Right lobe of liver (tissue), 6 donors: ENCODE measurements at regions not wholly inside any gene's neighbourhood (a gene's known extent, or its start where the extent isn't known, plus 50 kb on each side); places are given as distances from the start of the nearest gene placed in this dataset.

Experiments
- ATAC-seq, 4 donors: fragments of 200-7000 bp; cut with Tn5 transposase; one replicate each; pipeline ENCODE4 v1.9.1; 2020; ENCODE audit warnings: mild to moderate bottlenecking in 4 of 4, moderate library complexity in 4 of 4
- DNase-seq, 3 donors: peaks; one replicate each; pipeline ENCODE4 v3.0.0-alpha.2; 2020
- H3K27ac ChIP-seq, 3 donors: fragments of 200-600 bp; one replicate each; pipeline ENCODE4 v1.8.0; 2022
- H3K27me3 ChIP-seq, 2 donors: fragments of 200-600 bp; one replicate each; pipeline ENCODE4 v1.8.0; 2022
- H3K36me3 ChIP-seq, 4 donors: fragments of 200-600 bp; sonication (generic) in 1 of 4; one replicate each; pipeline versions ENCODE4 v1.5.1 to v1.8.0; 2017 to 2022; ENCODE audit warnings: control low read depth in 1 of 4
- H3K4me1 ChIP-seq, 4 donors: fragments of 200-600 bp; sonication (generic) in 1 of 4; one replicate each; pipeline versions ENCODE4 v1.5.1 to v1.8.0; 2017 to 2022; ENCODE audit warnings: control low read depth in 1 of 4
- H3K4me3 ChIP-seq, 3 donors: fragments of 200-600 bp; one replicate each; pipeline ENCODE4 v1.8.0; 2022
- H3K9me3 ChIP-seq, 4 donors: fragments of 200-600 bp; sonication (generic) in 1 of 4; one replicate each; pipeline versions ENCODE4 v1.5.1 to v1.8.0; 2017 to 2022; ENCODE audit warnings: control low read depth in 1 of 4
- POLR2A ChIP-seq: fragments of 450-650 bp; IDR thresholded peaks from one replicate; pipeline ENCODE4 v1.6.1; 2017; ENCODE audit warnings: antibody characterized with exemption, mild to moderate bottlenecking
- WGBS: methylation state at CpG from one replicate; pipeline ENCODE4 v1.1.6; 2018; ENCODE audit warnings: low coverage, low lambda C conversion rate; ENCODE audit not compliant: insufficient coverage; ENCODE audit errors: missing lambda C conversion rate; 5-methylcytosine and 5-hydroxymethylcytosine counted together
- intact Hi-C, 2 donors: fragments of 100-400 bp; cut with DNase I; formaldehyde crosslinking; loops; one replicate each; pipeline versions ENCODE4 v1.11.2 to v1.14.1; 2022
- TF ChIP-seq, protein P1 (sequence below), 4 donors: fragments of 200-600 bp in 3 of 4; fragments of 450-650 bp in 1 of 4; IDR thresholded peaks; one replicate each; pipeline versions ENCODE4 v1.5.1 to v1.8.0; 2016 to 2022; ENCODE audit warnings: antibody characterized with exemption in 4 of 4, mild to moderate bottlenecking in 2 of 4
- donor health status: DM: no; HTN: yes; CAD: no.
- donor health status: DM: no; HTN: no; CAD: no.
- donor health status: DM: no; HTN: no; CAD: no.
- donor health status: DM: no; HTN: yes; CAD: no.
- donor health status: DM: no; HTN: yes; CAD: no.

DNA sequence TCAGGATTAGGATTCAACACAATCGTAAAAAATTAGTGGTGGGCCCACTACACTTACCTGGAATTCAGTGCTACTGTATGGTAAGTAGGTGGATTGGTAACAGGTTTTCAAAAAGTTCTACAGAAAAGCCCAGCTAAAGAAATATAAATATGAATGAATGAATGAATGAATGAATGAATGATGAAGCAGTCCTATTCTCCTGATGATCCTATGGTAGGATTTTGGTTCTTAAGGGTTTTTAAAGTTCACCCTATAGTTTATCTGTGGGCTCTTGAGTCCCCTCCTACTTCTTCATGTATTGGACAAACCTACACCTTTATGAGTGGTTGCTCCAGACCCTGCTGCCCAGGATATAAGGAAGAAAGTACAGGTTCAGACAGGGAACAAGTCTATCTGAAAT lies 89.5 kb upstream of the HEY2 start:
- Histone ChIP-seq H3K4me3 (no peak overlapping the region), H3K36me3 (no peaks in the 10 kb centered on the region), H3K9me3 (no peaks in the 10 kb centered on the region), H3K27me3 (no peaks in the 10 kb centered on the region), H3K27ac (no peak overlapping the region), H3K4me1 (no peaks in the 10 kb centered on the region)
- intact Hi-C loops: no loop called here
- DNase-seq: no peak
- WGBS: 77% methylated on average over 1 of the region's 1 CpG
- TF ChIP-seq, protein P1, sequence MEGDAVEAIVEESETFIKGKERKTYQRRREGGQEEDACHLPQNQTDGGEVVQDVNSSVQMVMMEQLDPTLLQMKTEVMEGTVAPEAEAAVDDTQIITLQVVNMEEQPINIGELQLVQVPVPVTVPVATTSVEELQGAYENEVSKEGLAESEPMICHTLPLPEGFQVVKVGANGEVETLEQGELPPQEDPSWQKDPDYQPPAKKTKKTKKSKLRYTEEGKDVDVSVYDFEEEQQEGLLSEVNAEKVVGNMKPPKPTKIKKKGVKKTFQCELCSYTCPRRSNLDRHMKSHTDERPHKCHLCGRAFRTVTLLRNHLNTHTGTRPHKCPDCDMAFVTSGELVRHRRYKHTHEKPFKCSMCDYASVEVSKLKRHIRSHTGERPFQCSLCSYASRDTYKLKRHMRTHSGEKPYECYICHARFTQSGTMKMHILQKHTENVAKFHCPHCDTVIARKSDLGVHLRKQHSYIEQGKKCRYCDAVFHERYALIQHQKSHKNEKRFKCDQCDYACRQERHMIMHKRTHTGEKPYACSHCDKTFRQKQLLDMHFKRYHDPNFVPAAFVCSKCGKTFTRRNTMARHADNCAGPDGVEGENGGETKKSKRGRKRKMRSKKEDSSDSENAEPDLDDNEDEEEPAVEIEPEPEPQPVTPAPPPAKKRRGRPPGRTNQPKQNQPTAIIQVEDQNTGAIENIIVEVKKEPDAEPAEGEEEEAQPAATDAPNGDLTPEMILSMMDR (IDR thresholded peaks at IDR 0.05): no peak
- no peak for TF ChIP-seq POLR2A
- no peak for ATAC-seq

DNA sequence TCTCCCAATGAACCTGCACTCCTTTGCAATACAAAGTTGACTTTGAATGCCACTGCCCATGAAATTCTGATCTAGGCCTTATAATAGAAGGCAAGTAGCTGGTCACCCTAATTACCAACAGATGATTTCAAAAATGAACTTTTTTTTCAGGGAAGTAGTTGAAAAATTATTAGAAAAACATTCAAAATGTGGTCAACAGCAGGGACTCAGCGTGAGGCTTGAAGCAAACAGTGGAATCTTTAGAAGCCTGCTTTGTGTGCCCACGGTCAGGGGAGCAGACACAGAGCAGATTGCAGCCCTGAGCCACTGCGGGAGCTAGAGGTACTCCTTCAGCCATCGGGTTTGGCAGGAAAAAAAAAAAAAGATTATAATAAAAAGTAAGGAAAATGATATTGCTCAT lies 87.1 kb upstream of the HEY2 start:
- Histone ChIP-seq H3K36me3 (no peaks in the 10 kb centered on the region), H3K9me3 (no peaks in the 10 kb centered on the region), H3K4me3 (no peak overlapping the region), H3K4me1 (no peaks in the 10 kb centered on the region), H3K27ac (no peak overlapping the region), H3K27me3 (no peaks in the 10 kb centered on the region)
- TF ChIP-seq, protein P1 (IDR thresholded peaks at IDR 0.05): no peak
- TF ChIP-seq POLR2A: no peak
- intact Hi-C loops: no loop called here
- ATAC-seq (no peak), DNase-seq (no peak)
- 55% methylated on average over 2 of the region's 4 CpGs for WGBS

DNA sequence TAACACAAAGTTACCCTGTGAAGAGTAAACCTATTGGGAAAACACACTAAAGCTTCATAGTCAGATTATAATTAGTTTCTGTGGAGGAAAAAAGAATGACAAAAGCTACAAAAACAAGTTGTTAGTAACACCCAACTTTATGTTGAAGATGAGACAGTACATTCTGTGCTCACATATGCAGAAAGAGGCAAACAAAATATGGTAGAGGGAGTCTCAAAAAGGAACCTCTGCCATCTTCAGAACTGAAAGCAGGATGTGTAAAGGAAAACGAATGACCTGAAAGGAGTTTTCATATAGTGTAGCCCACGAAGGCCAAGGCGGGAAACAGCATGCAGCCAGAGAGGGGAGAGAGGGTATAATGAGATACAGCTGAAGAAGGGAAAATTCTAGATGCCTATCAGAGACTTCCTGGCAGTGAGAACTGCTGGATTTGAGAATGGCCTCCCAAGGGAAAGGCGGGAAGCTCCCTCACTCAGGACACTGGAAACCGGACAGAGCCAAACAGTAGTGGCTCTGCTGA lies 84.1 kb upstream of the HEY2 start:
- Histone ChIP-seq H3K27ac (no peak overlapping the region), H3K27me3 (no peaks in the 10 kb centered on the region), H3K9me3 (no peaks in the 10 kb centered on the region), H3K4me3 (no peak overlapping the region), H3K4me1 (no peaks in the 10 kb centered on the region), H3K36me3 (no peaks in the 10 kb centered on the region)
- intact Hi-C loops: no loop called here
- no peak for DNase-seq
- no peak for ATAC-seq
- no peak for TF ChIP-seq POLR2A
- TF ChIP-seq, protein P1 (IDR thresholded peaks at IDR 0.05): no peak
- 63% methylated on average over 2 of the region's 5 CpGs for WGBS

DNA sequence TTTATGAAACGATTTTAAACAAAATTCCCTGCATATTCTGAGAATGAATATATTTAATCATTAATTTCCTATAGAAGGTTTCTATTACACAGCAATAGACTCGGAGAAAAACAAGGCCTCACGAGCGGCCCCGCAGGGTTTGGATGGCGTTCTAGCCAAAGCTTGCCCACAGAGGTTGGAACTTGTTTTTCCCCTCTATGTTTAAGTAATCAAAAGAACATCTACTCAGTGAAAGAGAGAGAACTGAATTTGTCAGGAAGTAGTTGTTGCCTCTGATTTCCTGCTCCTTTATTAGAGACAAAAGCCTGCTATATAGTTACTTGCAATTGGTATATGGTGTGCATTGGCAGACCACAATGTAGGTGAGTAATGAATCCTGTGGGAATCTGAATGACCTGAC lies 82.1 kb upstream of the HEY2 start:
- WGBS: 83% methylated on average over 6 of the region's 6 CpGs
- ATAC-seq (no peak), DNase-seq (no peak)
- intact Hi-C loops: no loop called here
- Histone ChIP-seq H3K36me3 (no peaks in the 10 kb centered on the region), H3K4me3 (no peak overlapping the region), H3K27me3 (no peaks in the 10 kb centered on the region), H3K4me1 (no peaks in the 10 kb centered on the region), H3K27ac (no peak overlapping the region), H3K9me3 (no peaks in the 10 kb centered on the region)
- TF ChIP-seq, protein P1 (IDR thresholded peaks at IDR 0.05): no peak
- no peak for TF ChIP-seq POLR2A

DNA sequence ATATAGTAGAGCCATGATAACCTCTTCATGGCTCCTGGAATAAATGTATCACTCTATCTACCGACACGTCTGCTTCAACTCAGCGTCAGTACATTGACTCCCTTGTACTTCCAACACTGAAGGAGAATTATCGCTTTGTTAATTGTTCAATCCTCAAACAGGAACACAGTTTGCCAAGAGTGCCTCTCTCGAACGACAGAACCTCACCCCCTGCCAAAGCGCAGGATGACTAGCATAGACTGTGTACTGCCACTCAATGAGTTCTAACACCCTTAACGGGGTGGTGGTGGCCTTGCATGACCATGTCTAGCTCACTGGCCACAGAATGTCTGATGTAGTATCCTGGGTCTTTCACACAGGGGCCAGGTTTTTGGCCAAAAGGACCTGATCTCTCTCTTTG lies 81.4 kb upstream of the HEY2 start:
- Histone ChIP-seq H3K36me3 (no peaks in the 10 kb centered on the region), H3K4me3 (no peak overlapping the region), H3K4me1 (no peaks in the 10 kb centered on the region), H3K27me3 (no peaks in the 10 kb centered on the region), H3K27ac (no peak overlapping the region), H3K9me3 (no peaks in the 10 kb centered on the region)
- no peak for TF ChIP-seq POLR2A
- TF ChIP-seq, protein P1 (IDR thresholded peaks at IDR 0.05): no peak
- 91% methylated on average over 6 of the region's 8 CpGs for WGBS
- intact Hi-C loops: no loop called here
- DNase-seq (no peak), ATAC-seq (no peak)
